ENCODE measurements at regions not wholly inside any gene's neighbourhood (a gene's known extent, or its start where the extent isn't known, plus 50 kb on each side); places are given as distances from the start of the nearest gene placed in this dataset.

- TF ChIP-seq CTCF (IDR thresholded peaks at IDR 0.05) (no peak), POLR2A (IDR thresholded peaks at IDR 0.05) (no peak)
Observed at GRCh38 chr7:155213955-155214740, 83.5 kb upstream of the INSIG1 start.

All from sigmoid colon (tissue), 3 donors.